ENCODE measurements at regions not wholly inside any gene's neighbourhood (a gene's known extent, or its start where the extent isn't known, plus 50 kb on each side); places are given as distances from the start of the nearest gene placed in this dataset.

GRCh38 chr9:36765468-36766341 lies 193.0 kb downstream of the MELK start (continued):
- TF ChIP-seq MIER2 (CRISPR knock-in tag; IDR thresholded peaks at IDR 0.05) (0 out of 2 replicates have a peak, but pooled peaks have one; percentile 8), ZNF709 (CRISPR knock-in tag; IDR thresholded peaks at IDR 0.05) (0 out of 2 replicates have a peak, but pooled peaks have one; percentile 36), NONO (IDR thresholded peaks at IDR 0.05) (no peak), NONO (CRISPR knock-in tag; conservative IDR thresholded peaks at IDR 0.05) (0 out of 2 replicates have a peak, but pooled peaks have one; percentile 42), CBX1 (IDR thresholded peaks at IDR 0.05; ENCODE audit: low read depth) (no peak), HMG20A (CRISPR knock-in tag; IDR thresholded peaks at IDR 0.05; ENCODE audit: borderline replicate concordance) (peak; percentile 48; the same call in 1 of the 2 replicates), SIX1 (CRISPR knock-in tag; IDR thresholded peaks at IDR 0.05; ENCODE audit: borderline replicate concordance) (no peak), ZNF746 (CRISPR knock-in tag; IDR thresholded peaks at IDR 0.05) (0 out of 2 replicates have a peak, but pooled peaks have one; percentile 41), ZHX1 (CRISPR knock-in tag; IDR thresholded peaks at IDR 0.05; ENCODE audit: low read depth) (0 out of 2 replicates have a peak, but pooled peaks have one; percentile 57), STAT5B (CRISPR knock-in tag; IDR thresholded peaks at IDR 0.05) (no peak), FOXP1 (IDR thresholded peaks at IDR 0.05) (no peak), FOXP1 (CRISPR knock-in tag; IDR thresholded peaks at IDR 0.05) (0 out of 2 replicates have a peak, but pooled peaks have one; percentile 25), TFAP4 (IDR thresholded peaks at IDR 0.05; ENCODE audit: borderline replicate concordance, low read depth) (peak; percentile 47; the same call in 1 of the 2 replicates), GABPB1 (CRISPR knock-in tag; IDR thresholded peaks at IDR 0.05) (peak; percentile 85), CEBPG (CRISPR knock-in tag; IDR thresholded peaks at IDR 0.05) (peak; percentile 34; the same call in 1 of the 2 replicates), ZNF264 (CRISPR knock-in tag; IDR thresholded peaks at IDR 0.05) (0 out of 2 replicates have a peak, but pooled peaks have one; percentile 22), HDAC2 (CRISPR knock-in tag; IDR thresholded peaks at IDR 0.05) (peak; percentile 24; the same call in 1 of the 2 replicates), NCOA2 (CRISPR knock-in tag; IDR thresholded peaks at IDR 0.05) (0 out of 2 replicates have a peak, but pooled peaks have one; percentile 6), ZFY (CRISPR knock-in tag; IDR thresholded peaks at IDR 0.05) (peak; percentile 40; the same call in 1 of the 2 replicates), ZNF124 (CRISPR knock-in tag; IDR thresholded peaks at IDR 0.05) (0 out of 2 replicates have a peak, but pooled peaks have one; percentile 42), MYPOP (CRISPR knock-in tag; IDR thresholded peaks at IDR 0.05) (peak; percentile 78; the same call in 1 of the 2 replicates), ZNF121 (CRISPR knock-in tag; IDR thresholded peaks at IDR 0.05) (no peak)
- TF ChIP-seq, protein P1, sequence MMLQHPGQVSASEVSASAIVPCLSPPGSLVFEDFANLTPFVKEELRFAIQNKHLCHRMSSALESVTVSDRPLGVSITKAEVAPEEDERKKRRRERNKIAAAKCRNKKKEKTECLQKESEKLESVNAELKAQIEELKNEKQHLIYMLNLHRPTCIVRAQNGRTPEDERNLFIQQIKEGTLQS (CRISPR knock-in tag; IDR thresholded peaks at IDR 0.05): peak; percentile 76
- TF ChIP-seq, protein P2, sequence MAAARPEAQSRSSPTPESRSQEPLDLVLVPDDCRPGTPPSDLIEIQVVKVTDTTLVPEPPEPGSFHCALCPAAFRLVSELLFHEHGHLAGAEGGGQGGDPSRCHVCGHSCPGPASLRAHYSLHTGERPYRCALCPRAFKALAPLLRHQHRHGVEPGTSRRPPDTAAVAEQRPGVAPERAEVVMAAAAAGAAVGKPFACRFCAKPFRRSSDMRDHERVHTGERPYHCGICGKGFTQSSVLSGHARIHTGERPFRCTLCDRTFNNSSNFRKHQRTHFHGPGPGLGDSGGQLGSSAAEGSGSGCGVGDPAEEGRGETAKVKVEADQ (CRISPR knock-in tag; IDR thresholded peaks at IDR 0.05; ENCODE audit: borderline replicate concordance): 0 out of 2 replicates have a peak, but pooled peaks have one; percentile 50
